HEK293 (cell line): ENCODE measurements at regions not wholly inside any gene's neighbourhood (a gene's known extent, or its start where the extent isn't known, plus 50 kb on each side); places are given as distances from the start of the nearest gene placed in this dataset.

Experiments
- CTCF ChIA-PET: fragments of 350-600 bp; formaldehyde crosslinking; extraction: SDS; loops from one replicate; lab custom pipeline; 2021; ENCODE audit warnings: antibody characterized with exemption; lab: Yijun Ruan, JAX
- POLR2A ChIA-PET: fragments of 300-600 bp; formaldehyde crosslinking; extraction: SDS; loops from one replicate; lab custom pipeline; 2020; ENCODE audit warnings: antibody characterized with exemption, inconsistent platforms; lab: Yijun Ruan, JAX
- H3K27ac ChIP-seq: fragments of 200-500 bp; sonication (Bioruptor generic); 2 replicates; pipeline ENCODE4 v1.5.1; 2014; ENCODE audit warnings: low read depth, low read length, control low read depth, inconsistent platforms; ENCODE audit errors: extremely low read depth
- H3K36me3 ChIP-seq, 2 experiments: fragments of 200-500 bp in 1 of 2; sonication (Bioruptor generic) in 1 of 2; 1 replicate in 1 of 2; 2 replicates in 1 of 2; pipeline ENCODE4 v1.5.1; 2014 to 2017; ENCODE audit warnings: inconsistent platforms in 2 of 2, low read length in 2 of 2; ENCODE audit not compliant: control insufficient read depth in 2 of 2, insufficient read depth in 1 of 2
- H3K4me1 ChIP-seq: fragments of 200-500 bp; sonication (Bioruptor generic); 2 replicates; pipeline ENCODE4 v1.5.1; 2014; ENCODE audit warnings: mild to moderate bottlenecking, low read length, inconsistent platforms; ENCODE audit not compliant: control insufficient read depth, insufficient read depth
- H3K4me3 ChIP-seq: 2 replicates; pipeline ENCODE4 v1.5.1; 2011; ENCODE audit warnings: low read depth, mild to moderate bottlenecking, control low read depth, low read length, moderate library complexity
- H3K9me3 ChIP-seq: fragments of 200-500 bp; sonication (Bioruptor generic); 2 replicates; pipeline ENCODE4 v1.5.1; 2014; ENCODE audit warnings: low read depth, low read length, inconsistent platforms; ENCODE audit not compliant: control insufficient read depth, insufficient read depth
- PRDM10 ChIP-seq: fragments of 450-650 bp; formaldehyde crosslinking; IDR thresholded peaks from 2 replicates; pipeline ENCODE4 v1.5.1; 2016; ENCODE audit warnings: missing biosample characterization, missing genetic modification characterization
- SP7 ChIP-seq: fragments of 450-650 bp; formaldehyde crosslinking; IDR thresholded peaks from 2 replicates; pipeline ENCODE4 v1.5.1; 2016; ENCODE audit warnings: missing biosample characterization, missing genetic modification characterization
- WT1 ChIP-seq: fragments of 450-650 bp; formaldehyde crosslinking; IDR thresholded peaks from 2 replicates; pipeline ENCODE4 v1.5.1; 2016; ENCODE audit warnings: missing biosample characterization, missing genetic modification characterization
- ZBTB26 ChIP-seq: fragments of 450-650 bp; formaldehyde crosslinking; optimal IDR thresholded peaks from 2 replicates; pipeline ENCODE3; 2016; ENCODE audit warnings: missing biosample characterization, mild to moderate bottlenecking, missing genetic modification characterization
- ZFP3 ChIP-seq: fragments of 450-650 bp; formaldehyde crosslinking; IDR thresholded peaks from 2 replicates; pipeline ENCODE4 v1.5.1; 2016; ENCODE audit warnings: low read depth, missing biosample characterization, missing genetic modification characterization
- ZNF26 ChIP-seq: fragments of 450-650 bp; formaldehyde crosslinking; IDR thresholded peaks from 2 replicates; pipeline ENCODE4 v1.5.1; 2016; ENCODE audit warnings: missing biosample characterization, missing genetic modification characterization
- ZNF274 ChIP-seq, 2 experiments: fragments of 200-500 bp in 1 of 2; fragments of 450-650 bp in 1 of 2; sonication (Bioruptor generic) in 1 of 2; formaldehyde crosslinking in 1 of 2; IDR thresholded peaks; 2 replicates each; pipeline versions ENCODE4 v1.5.1 to v1.6.1; 2014 to 2016; ENCODE audit warnings: borderline replicate concordance in 1 of 2, inconsistent platforms in 1 of 2, low read length in 1 of 2, missing biosample characterization in 1 of 2, missing genetic modification characterization in 1 of 2
- ZNF292 ChIP-seq: fragments of 450-650 bp; formaldehyde crosslinking; IDR thresholded peaks from 2 replicates; pipeline ENCODE4 v1.5.1; 2016; ENCODE audit warnings: low read depth, missing biosample characterization, missing genetic modification characterization, borderline replicate concordance
- ZNF416 ChIP-seq: fragments of 450-650 bp; formaldehyde crosslinking; IDR thresholded peaks from 2 replicates; pipeline ENCODE4 v1.5.1; 2016; ENCODE audit warnings: missing biosample characterization, missing genetic modification characterization
- ZNF473 ChIP-seq: fragments of 450-650 bp; formaldehyde crosslinking; IDR thresholded peaks from 2 replicates; pipeline ENCODE4 v1.5.1; 2017; ENCODE audit warnings: missing biosample characterization, missing genetic modification characterization
- ZNF510 ChIP-seq: fragments of 450-650 bp; formaldehyde crosslinking; IDR thresholded peaks from 2 replicates; pipeline ENCODE4 v1.5.1; 2018; ENCODE audit warnings: mild to moderate bottlenecking, missing genetic modification characterization, missing biosample characterization; ENCODE audit not compliant: insufficient replicate concordance
- ZNF529 ChIP-seq: fragments of 450-650 bp; formaldehyde crosslinking; IDR thresholded peaks from 2 replicates; pipeline ENCODE4 v1.5.1; 2017; ENCODE audit warnings: missing genetic modification characterization, missing biosample characterization; ENCODE audit not compliant: insufficient replicate concordance
- ZNF621 ChIP-seq: fragments of 450-650 bp; formaldehyde crosslinking; IDR thresholded peaks from 2 replicates; pipeline ENCODE4 v1.5.1; 2017; ENCODE audit warnings: missing biosample characterization, missing genetic modification characterization
- ZNF658 ChIP-seq: fragments of 450-650 bp; formaldehyde crosslinking; IDR thresholded peaks from 2 replicates; pipeline ENCODE4; 2016; ENCODE audit warnings: missing biosample characterization, missing genetic modification characterization
- ZNF670 ChIP-seq: fragments of 450-650 bp; formaldehyde crosslinking; IDR thresholded peaks from 2 replicates; pipeline ENCODE4 v1.5.1; 2016; ENCODE audit warnings: missing biosample characterization, missing genetic modification characterization, low read depth
- ZNF747 ChIP-seq: fragments of 450-650 bp; formaldehyde crosslinking; IDR thresholded peaks from 2 replicates; pipeline ENCODE4 v1.5.1; 2016; ENCODE audit warnings: missing biosample characterization, missing genetic modification characterization
- ZSCAN16 ChIP-seq: fragments of 450-650 bp; formaldehyde crosslinking; IDR thresholded peaks from 2 replicates; pipeline ENCODE4 v1.5.1; 2016; ENCODE audit warnings: missing biosample characterization, missing genetic modification characterization
- ZSCAN23 ChIP-seq: fragments of 450-650 bp; formaldehyde crosslinking; IDR thresholded peaks from 2 replicates; pipeline ENCODE4 v1.5.1; 2016; ENCODE audit warnings: missing biosample characterization, missing genetic modification characterization

- no peak for TF ChIP-seq ZBTB26 (tag by site-specific recombination)
- no peak for TF ChIP-seq ZNF510 (tag by site-specific recombination)
- TF ChIP-seq SP7 (tag by site-specific recombination): no peak
- no peak for TF ChIP-seq ZNF529 (tag by site-specific recombination)
- no peak for TF ChIP-seq ZNF292
- no peak for TF ChIP-seq ZFP3
- TF ChIP-seq ZNF621 (tag by site-specific recombination): no peak
- TF ChIP-seq ZNF26 (tag by site-specific recombination): no peak
Observed at GRCh38 chr10:52464368-52465124, 150.5 kb downstream of the DKK1 start (continued).

- ChIA-PET POLR2A (no interaction called here), CTCF (no interaction called here)
- no peaks in the 10 kb centered on the region for H3K9me3 ChIP-seq
- H3K4me3 ChIP-seq: no peak overlapping the region
- H3K4me1 ChIP-seq: no peaks in the 10 kb centered on the region
- no peak overlapping the region for H3K27ac ChIP-seq
- H3K36me3 ChIP-seq: no peaks in the 10 kb centered on the region
- no peak for TF ChIP-seq ZNF670 (tag by site-specific recombination)
- no peak for TF ChIP-seq ZNF416 (tag by site-specific recombination)
- no peak for TF ChIP-seq ZNF274 (IDR thresholded peaks at IDR 0.05; ENCODE audit: low read length)
- no peak for TF ChIP-seq ZNF274 (tag by site-specific recombination; IDR thresholded peaks at IDR 0.05; ENCODE audit: borderline replicate concordance)
- no peak for TF ChIP-seq ZNF747 (tag by site-specific recombination)
- no peak for TF ChIP-seq PRDM10 (tag by site-specific recombination)
- TF ChIP-seq ZNF473 (tag by site-specific recombination): no peak
- TF ChIP-seq ZSCAN23 (tag by site-specific recombination): no peak
- no peak for TF ChIP-seq WT1 (tag by site-specific recombination)
- TF ChIP-seq ZNF658 (tag by site-specific recombination): no peak
- no peak for TF ChIP-seq ZSCAN16 (tag by site-specific recombination)
Observed at GRCh38 chr10:52465202-52465601, 151.1 kb downstream of the DKK1 start.
